Tibial nerve (tissue), 4 donors: ENCODE measurements at regions not wholly inside any gene's neighbourhood (a gene's known extent, or its start where the extent isn't known, plus 50 kb on each side); places are given as distances from the start of the nearest gene placed in this dataset.

Source experiments
- EP300 ChIP-seq, 2 donors: sonication (generic); formaldehyde crosslinking; IDR thresholded peaks; one replicate each; pipeline ENCODE4 v1.6.1; 2017; ENCODE audit warnings: antibody characterized with exemption in 2 of 2, mild to moderate bottlenecking in 1 of 2
- POLR2A ChIP-seq, 2 donors: fragments of 450-650 bp; IDR thresholded peaks; one replicate each; pipeline ENCODE4 v1.6.1; 2017; ENCODE audit warnings: antibody characterized with exemption in 2 of 2, mild to moderate bottlenecking in 2 of 2, moderate library complexity in 2 of 2
- TF ChIP-seq, protein P1 (sequence below), 5 experiments: fragments of 200-600 bp in 3 of 5; fragments of 450-650 bp in 2 of 5; sonication (generic) in 3 of 5; IDR thresholded peaks; one replicate each; pipeline ENCODE4 v1.5.1; 2016 to 2019; ENCODE audit warnings: antibody characterized with exemption in 5 of 5, mild to moderate bottlenecking in 3 of 5, moderate library complexity in 2 of 5

DNA sequence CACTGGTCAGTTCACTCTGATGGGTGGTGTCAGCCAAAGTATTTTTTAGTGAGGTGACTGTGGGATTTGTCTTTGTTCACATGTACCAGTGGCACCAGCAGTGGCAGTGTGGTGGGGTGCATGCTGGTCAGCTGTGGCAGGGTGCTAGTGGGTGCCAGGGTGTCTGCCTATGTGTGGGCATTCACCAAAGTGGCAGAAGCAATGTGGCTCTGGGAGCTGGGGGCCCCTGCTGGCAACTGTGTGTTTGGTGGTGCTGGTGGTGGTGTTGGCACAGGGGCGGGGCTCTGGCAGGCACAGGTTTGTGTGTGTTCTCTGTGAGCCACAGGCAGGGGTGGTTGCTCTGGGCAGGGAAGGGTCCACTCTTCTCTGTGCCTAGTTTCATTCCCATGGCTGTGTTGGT is 161.5 kb downstream of the CENPF start:
- TF ChIP-seq, protein P1, sequence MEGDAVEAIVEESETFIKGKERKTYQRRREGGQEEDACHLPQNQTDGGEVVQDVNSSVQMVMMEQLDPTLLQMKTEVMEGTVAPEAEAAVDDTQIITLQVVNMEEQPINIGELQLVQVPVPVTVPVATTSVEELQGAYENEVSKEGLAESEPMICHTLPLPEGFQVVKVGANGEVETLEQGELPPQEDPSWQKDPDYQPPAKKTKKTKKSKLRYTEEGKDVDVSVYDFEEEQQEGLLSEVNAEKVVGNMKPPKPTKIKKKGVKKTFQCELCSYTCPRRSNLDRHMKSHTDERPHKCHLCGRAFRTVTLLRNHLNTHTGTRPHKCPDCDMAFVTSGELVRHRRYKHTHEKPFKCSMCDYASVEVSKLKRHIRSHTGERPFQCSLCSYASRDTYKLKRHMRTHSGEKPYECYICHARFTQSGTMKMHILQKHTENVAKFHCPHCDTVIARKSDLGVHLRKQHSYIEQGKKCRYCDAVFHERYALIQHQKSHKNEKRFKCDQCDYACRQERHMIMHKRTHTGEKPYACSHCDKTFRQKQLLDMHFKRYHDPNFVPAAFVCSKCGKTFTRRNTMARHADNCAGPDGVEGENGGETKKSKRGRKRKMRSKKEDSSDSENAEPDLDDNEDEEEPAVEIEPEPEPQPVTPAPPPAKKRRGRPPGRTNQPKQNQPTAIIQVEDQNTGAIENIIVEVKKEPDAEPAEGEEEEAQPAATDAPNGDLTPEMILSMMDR (IDR thresholded peaks at IDR 0.05): no peak
- TF ChIP-seq POLR2A (IDR thresholded peaks at IDR 0.05) (no peak), EP300 (IDR thresholded peaks at IDR 0.05) (no peak)
